ENCODE measurements at regions not wholly inside any gene's neighbourhood (a gene's known extent, or its start where the extent isn't known, plus 50 kb on each side); places are given as distances from the start of the nearest gene placed in this dataset.

GRCh38 chrX:68923147-68923546 is 94.3 kb downstream of the EFNB1 start:
- in situ Hi-C loops (cut with MboI) (no loop called here), intact Hi-C loops (cut with micrococcal nuclease; ENCODE audit: unreplicated experiment) (no loop called here)
- TF ChIP-seq MEF2B (IDR thresholded peaks at IDR 0.05; ENCODE audit: partially characterized antibody, poor library complexity, severe bottlenecking) (no peak), RUNX3 (IDR thresholded peaks at IDR 0.05; ENCODE audit: low read length) (no peak), ZBED1 (IDR thresholded peaks at IDR 0.05; ENCODE audit: borderline replicate concordance) (no peak), BACH1 (IDR thresholded peaks at IDR 0.05; ENCODE audit: borderline replicate concordance) (no peak)
- WGBS (ENCODE audit: insufficient coverage, insufficient replicate concordance, low lambda C conversion rate, missing lambda C conversion rate): 0% methylated on average over 2 of the region's 2 CpGs
- POLR2A ChIA-PET: no interaction called here
- ATAC-seq (no peak), DNase-seq (ENCODE audit: low read depth, low spot score) (no peak), FAIRE-seq (no peak)
- no TSS peak for BruUV-seq (replicated peaks)
- H3K4me2 ChIP-seq (ENCODE audit: control insufficient read depth, insufficient read depth): no peak overlapping the region
- H4K20me1 ChIP-seq (ENCODE audit: control insufficient read depth, insufficient read depth): no peaks in the 10 kb centered on the region
- no peaks in the 10 kb centered on the region for H3K36me3 ChIP-seq (ENCODE audit: control insufficient read depth in 2 of 2, insufficient read depth in 2 of 2, low read length in 1 of 2)
- H3K4me3 ChIP-seq: no peak overlapping the region
- no peak overlapping the region for H3K27ac ChIP-seq (ENCODE audit: control insufficient read depth, insufficient read depth)
- H3K4me1 ChIP-seq (ENCODE audit: control insufficient read depth, insufficient read depth, low read length): no peaks in the 10 kb centered on the region
- H3K9me3 ChIP-seq (replicated peaks; ENCODE audit: control insufficient read depth, insufficient read depth, low read length): no peaks in the 10 kb centered on the region
- no peaks in the 10 kb centered on the region for H3K79me2 ChIP-seq (ENCODE audit: control insufficient read depth, insufficient read depth, low read length)
- H3K27me3 ChIP-seq (replicated peaks in 1 of 2; ENCODE audit: control insufficient read depth in 2 of 2, insufficient read depth in 2 of 2, low read length in 1 of 2): no peaks in the 10 kb centered on the region; a peak in 1 of 4 replicates
- SMC1A ChIA-PET (ENCODE audit: uncharacterized antibody, unreplicated experiment): no interaction called here
- CTCF ChIA-PET: no interaction called here
- no peak overlapping the region for H3K9ac ChIP-seq (ENCODE audit: control insufficient read depth, insufficient read depth, low read length)
- H2AFZ ChIP-seq (ENCODE audit: control insufficient read depth, low read depth, low read length): no peak overlapping the region
- RAD21 ChIA-PET (ENCODE audit: unreplicated experiment): no interaction called here

GRCh38 chrX:68922013-68922412 is 93.2 kb downstream of the EFNB1 start:
- CTCF ChIA-PET: no interaction called here
- Histone ChIP-seq H3K4me1 (ENCODE audit: control insufficient read depth, insufficient read depth, low read length) (no peaks in the 10 kb centered on the region), H3K27me3 (replicated peaks in 1 of 2; ENCODE audit: control insufficient read depth in 2 of 2, insufficient read depth in 2 of 2, low read length in 1 of 2) (no peaks in the 10 kb centered on the region; a peak in 1 of 4 replicates), H3K27ac (ENCODE audit: control insufficient read depth, insufficient read depth) (no peak overlapping the region), H3K36me3 (ENCODE audit: control insufficient read depth in 2 of 2, insufficient read depth in 2 of 2, low read length in 1 of 2) (no peaks in the 10 kb centered on the region), H3K9ac (ENCODE audit: control insufficient read depth, insufficient read depth, low read length) (no peak overlapping the region), H3K4me3 (no peak overlapping the region), H2AFZ (ENCODE audit: control insufficient read depth, low read depth, low read length) (no peak overlapping the region), H3K4me2 (ENCODE audit: control insufficient read depth, insufficient read depth) (no peak overlapping the region), H3K79me2 (ENCODE audit: control insufficient read depth, insufficient read depth, low read length) (no peaks in the 10 kb centered on the region), H3K9me3 (replicated peaks; ENCODE audit: control insufficient read depth, insufficient read depth, low read length) (no peaks in the 10 kb centered on the region), H4K20me1 (ENCODE audit: control insufficient read depth, insufficient read depth) (no peaks in the 10 kb centered on the region)
- intact Hi-C loops (cut with micrococcal nuclease; ENCODE audit: unreplicated experiment): no loop called here
- 9% methylated on average over 6 of the region's 6 CpGs for WGBS (ENCODE audit: insufficient coverage, insufficient replicate concordance, low lambda C conversion rate, missing lambda C conversion rate)
- POLR2A ChIA-PET: no interaction called here
- no peak for FAIRE-seq
- no TSS peak for BruUV-seq (replicated peaks)
- ATAC-seq: no peak
- in situ Hi-C loops (cut with MboI): no loop called here
- no peak for DNase-seq (ENCODE audit: low read depth, low spot score)
- SMC1A ChIA-PET (ENCODE audit: uncharacterized antibody, unreplicated experiment): no interaction called here
- RAD21 ChIA-PET (ENCODE audit: unreplicated experiment): no interaction called here
- TF ChIP-seq ZBTB11 (CRISPR knock-in tag; IDR thresholded peaks at IDR 0.05) (no peak), MYC (IDR thresholded peaks at IDR 0.05; ENCODE audit: insufficient read depth, insufficient read length, insufficient replicate concordance, low read length, severe bottlenecking) (no peak), USF1 (IDR thresholded peaks at IDR 0.05; ENCODE audit: borderline replicate concordance, extremely low read length, insufficient read depth, low read depth, low read length) (no peak), EZH2 (IDR thresholded peaks at IDR 0.05; ENCODE audit: borderline replicate concordance, control insufficient read depth, low read depth, low read length) (no peak), E4F1 (IDR thresholded peaks at IDR 0.05; ENCODE audit: borderline replicate concordance, partially characterized antibody) (no peak)

Data from GM12878 (cell line).